HL-60 (cell line): ENCODE measurements at regions not wholly inside any gene's neighbourhood (a gene's known extent, or its start where the extent isn't known, plus 50 kb on each side); places are given as distances from the start of the nearest gene placed in this dataset.

ENCODE experiments used
- DNase-seq, 2 experiments: peaks; one replicate each; pipeline ENCODE4 v3.0.0-alpha.2; 2010 to 2020; ENCODE audit warnings: low read depth in 1 of 2, low spot score in 1 of 2
- H3K27ac ChIP-seq: fragments of 250-450 bp; sonication (Bioruptor Pico); replicated peaks from 2 replicates; pipeline ENCODE4 v1.5.1; 2020; ENCODE audit warnings: mild to moderate bottlenecking, moderate library complexity
- H3K27me3 ChIP-seq: fragments of 250-450 bp; sonication (Bioruptor Pico); 2 replicates; pipeline ENCODE4 v1.5.1; 2021; ENCODE audit warnings: mild to moderate bottlenecking, moderate library complexity; ENCODE audit not compliant: insufficient read depth, poor library complexity, severe bottlenecking
- H3K4me3 ChIP-seq: replicated peaks from 2 replicates; pipeline ENCODE4 v1.5.1; 2011; ENCODE audit warnings: mild to moderate bottlenecking, control low read depth, low read length; ENCODE audit not compliant: insufficient read depth
- CTCF ChIP-seq: IDR thresholded peaks from one replicate; pipeline ENCODE4 v1.5.1; 2011; ENCODE audit warnings: low read length, control low read depth, inconsistent platforms; ENCODE audit not compliant: insufficient read depth
- GABPA ChIP-seq: IDR thresholded peaks from 2 replicates; pipeline ENCODE4 v1.6.1; 2012; ENCODE audit warnings: low read depth
- POLR2AphosphoS5 ChIP-seq: IDR thresholded peaks from 2 replicates; pipeline ENCODE4 v1.6.1; 2012; ENCODE audit warnings: low read depth
- SPI1 ChIP-seq: IDR thresholded peaks from 2 replicates; pipeline ENCODE4 v1.6.1; 2012; ENCODE audit warnings: low read depth, mild to moderate bottlenecking, borderline replicate concordance
- TF ChIP-seq, protein P1 (sequence below): IDR thresholded peaks from 2 replicates; pipeline ENCODE4 v1.6.1; 2012; ENCODE audit warnings: low read depth; ENCODE audit not compliant: insufficient replicate concordance

- Histone ChIP-seq H3K27ac (no peak overlapping the region), H3K4me3 (no peak overlapping the region), H3K27me3 (no peaks in the 10 kb centered on the region)
- TF ChIP-seq GABPA (no peak), POLR2AphosphoS5 (no peak), SPI1 (no peak), CTCF (no peak)
- TF ChIP-seq, protein P1, sequence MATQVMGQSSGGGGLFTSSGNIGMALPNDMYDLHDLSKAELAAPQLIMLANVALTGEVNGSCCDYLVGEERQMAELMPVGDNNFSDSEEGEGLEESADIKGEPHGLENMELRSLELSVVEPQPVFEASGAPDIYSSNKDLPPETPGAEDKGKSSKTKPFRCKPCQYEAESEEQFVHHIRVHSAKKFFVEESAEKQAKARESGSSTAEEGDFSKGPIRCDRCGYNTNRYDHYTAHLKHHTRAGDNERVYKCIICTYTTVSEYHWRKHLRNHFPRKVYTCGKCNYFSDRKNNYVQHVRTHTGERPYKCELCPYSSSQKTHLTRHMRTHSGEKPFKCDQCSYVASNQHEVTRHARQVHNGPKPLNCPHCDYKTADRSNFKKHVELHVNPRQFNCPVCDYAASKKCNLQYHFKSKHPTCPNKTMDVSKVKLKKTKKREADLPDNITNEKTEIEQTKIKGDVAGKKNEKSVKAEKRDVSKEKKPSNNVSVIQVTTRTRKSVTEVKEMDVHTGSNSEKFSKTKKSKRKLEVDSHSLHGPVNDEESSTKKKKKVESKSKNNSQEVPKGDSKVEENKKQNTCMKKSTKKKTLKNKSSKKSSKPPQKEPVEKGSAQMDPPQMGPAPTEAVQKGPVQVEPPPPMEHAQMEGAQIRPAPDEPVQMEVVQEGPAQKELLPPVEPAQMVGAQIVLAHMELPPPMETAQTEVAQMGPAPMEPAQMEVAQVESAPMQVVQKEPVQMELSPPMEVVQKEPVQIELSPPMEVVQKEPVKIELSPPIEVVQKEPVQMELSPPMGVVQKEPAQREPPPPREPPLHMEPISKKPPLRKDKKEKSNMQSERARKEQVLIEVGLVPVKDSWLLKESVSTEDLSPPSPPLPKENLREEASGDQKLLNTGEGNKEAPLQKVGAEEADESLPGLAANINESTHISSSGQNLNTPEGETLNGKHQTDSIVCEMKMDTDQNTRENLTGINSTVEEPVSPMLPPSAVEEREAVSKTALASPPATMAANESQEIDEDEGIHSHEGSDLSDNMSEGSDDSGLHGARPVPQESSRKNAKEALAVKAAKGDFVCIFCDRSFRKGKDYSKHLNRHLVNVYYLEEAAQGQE: no peak
- no peak for DNase-seq
These were observed 99.7 kb upstream of the RFX8 start for GRCh38 chr2:101574622-101575021.

DNA sequence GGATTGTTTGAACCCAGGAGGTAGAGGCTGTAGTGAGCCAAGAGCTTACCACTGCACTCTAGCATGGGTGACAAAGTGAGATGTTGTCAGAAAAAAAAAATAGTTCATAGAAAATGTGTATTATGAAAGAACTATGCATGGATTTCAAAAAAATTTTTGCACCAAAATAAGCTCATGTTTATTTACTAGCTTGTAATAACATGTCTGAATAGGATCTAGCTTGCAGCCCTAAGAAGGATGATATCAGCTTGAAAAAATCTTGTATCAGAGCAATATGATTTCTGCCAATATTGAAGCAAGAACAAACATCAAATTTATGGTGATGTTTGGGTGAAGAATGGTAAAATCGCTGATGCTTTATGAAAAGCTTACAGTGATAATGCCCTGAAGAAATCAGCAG lies 97.0 kb upstream of the RFX8 start:
- no peak overlapping the region for H3K4me3 ChIP-seq
- H3K27ac ChIP-seq: no peak overlapping the region
- H3K27me3 ChIP-seq: no peaks in the 10 kb centered on the region
- TF ChIP-seq, protein P1: no peak
- TF ChIP-seq CTCF (no peak), GABPA (no peak), POLR2AphosphoS5 (no peak), SPI1 (no peak)
- DNase-seq: no peak

DNA sequence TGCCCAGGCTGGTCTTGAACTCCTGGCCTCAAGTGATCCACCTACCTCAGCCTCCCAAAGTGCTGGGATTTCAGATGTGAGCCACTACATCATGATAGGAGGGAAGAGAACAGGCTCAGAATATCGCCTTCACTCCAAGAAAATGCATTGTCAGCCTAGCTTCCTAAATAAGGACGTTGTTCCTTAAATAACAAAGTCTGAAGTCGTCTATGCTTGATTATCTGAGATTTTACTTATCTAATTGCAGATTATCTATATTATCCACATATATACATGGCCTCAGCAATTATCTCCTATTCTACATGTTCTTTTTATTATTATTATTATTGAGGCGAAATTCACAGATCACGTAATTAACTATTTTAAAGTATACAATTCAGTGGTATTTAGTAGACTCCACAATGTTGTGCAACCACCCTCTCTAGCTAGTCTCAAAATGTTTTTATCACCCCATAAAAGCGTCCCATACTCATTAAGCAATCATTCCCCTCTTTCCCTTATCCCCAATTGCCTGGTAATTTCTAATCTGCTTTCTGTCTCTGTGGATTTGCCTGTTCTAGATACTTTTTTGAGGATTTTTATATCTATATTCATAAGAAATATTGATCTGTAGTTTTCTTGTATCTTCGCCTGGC lies 95.1 kb upstream of the RFX8 start:
- TF ChIP-seq SPI1 (no peak), CTCF (no peak), GABPA (no peak), POLR2AphosphoS5 (no peak)
- TF ChIP-seq, protein P1: no peak
- H3K4me3 ChIP-seq: no peak overlapping the region
- no peak for DNase-seq
- no peak overlapping the region for H3K27ac ChIP-seq
- H3K27me3 ChIP-seq: no peaks in the 10 kb centered on the region
